ENCODE measurements at regions not wholly inside any gene's neighbourhood (a gene's known extent, or its start where the extent isn't known, plus 50 kb on each side); places are given as distances from the start of the nearest gene placed in this dataset.

- TF ChIP-seq CTCF (IDR thresholded peaks at IDR 0.05) = no peak
Observed at GRCh38 chrX:81925812-81926211, 723.9 kb downstream of the SH3BGRL start.

- no peak for TF ChIP-seq CTCF (IDR thresholded peaks at IDR 0.05)
Observed at GRCh38 chrX:81957318-81957717, 755.4 kb downstream of the SH3BGRL start.

- TF ChIP-seq CTCF (IDR thresholded peaks at IDR 0.05) = peak; percentile 52
Observed at GRCh38 chrX:81957900-81958545, 756.1 kb downstream of the SH3BGRL start.

GRCh38 chrX:81959964-81960363, 758.1 kb downstream of the SH3BGRL start:
- no peak for TF ChIP-seq CTCF (IDR thresholded peaks at IDR 0.05)

GRCh38 chrX:81979806-81980515, 778.1 kb downstream of the SH3BGRL start:
- no peak for TF ChIP-seq CTCF (IDR thresholded peaks at IDR 0.05)

GRCh38 chrX:81996166-81996565, 794.3 kb downstream of the SH3BGRL start:
- TF ChIP-seq CTCF (IDR thresholded peaks at IDR 0.05) = no peak

GRCh38 chrX:82029571-82030218, 827.8 kb downstream of the SH3BGRL start:
- no peak for TF ChIP-seq CTCF (IDR thresholded peaks at IDR 0.05)
